ENCODE measurements at regions not wholly inside any gene's neighbourhood (a gene's known extent, or its start where the extent isn't known, plus 50 kb on each side); places are given as distances from the start of the nearest gene placed in this dataset.
"Not testable (repeated sequence)": the region's sequence is repeated elsewhere in the genome, so short reads cannot be mapped to it uniquely, and the experiment has no call there.

- H3K27ac Mint-ChIP-seq; H3K36me3 Mint-ChIP-seq (ENCODE audit: low read depth); H3K4me1 Mint-ChIP-seq; DNase-seq; H3K9me3 Mint-ChIP-seq; H3K27me3 Mint-ChIP-seq; H3K4me3 Mint-ChIP-seq; intact Hi-C loops (cut with micrococcal nuclease): not testable (repeated sequence)
Observed at GRCh38 chr12:131245161-131245560, 291.5 kb downstream of the ADGRD1 start.

DNA sequence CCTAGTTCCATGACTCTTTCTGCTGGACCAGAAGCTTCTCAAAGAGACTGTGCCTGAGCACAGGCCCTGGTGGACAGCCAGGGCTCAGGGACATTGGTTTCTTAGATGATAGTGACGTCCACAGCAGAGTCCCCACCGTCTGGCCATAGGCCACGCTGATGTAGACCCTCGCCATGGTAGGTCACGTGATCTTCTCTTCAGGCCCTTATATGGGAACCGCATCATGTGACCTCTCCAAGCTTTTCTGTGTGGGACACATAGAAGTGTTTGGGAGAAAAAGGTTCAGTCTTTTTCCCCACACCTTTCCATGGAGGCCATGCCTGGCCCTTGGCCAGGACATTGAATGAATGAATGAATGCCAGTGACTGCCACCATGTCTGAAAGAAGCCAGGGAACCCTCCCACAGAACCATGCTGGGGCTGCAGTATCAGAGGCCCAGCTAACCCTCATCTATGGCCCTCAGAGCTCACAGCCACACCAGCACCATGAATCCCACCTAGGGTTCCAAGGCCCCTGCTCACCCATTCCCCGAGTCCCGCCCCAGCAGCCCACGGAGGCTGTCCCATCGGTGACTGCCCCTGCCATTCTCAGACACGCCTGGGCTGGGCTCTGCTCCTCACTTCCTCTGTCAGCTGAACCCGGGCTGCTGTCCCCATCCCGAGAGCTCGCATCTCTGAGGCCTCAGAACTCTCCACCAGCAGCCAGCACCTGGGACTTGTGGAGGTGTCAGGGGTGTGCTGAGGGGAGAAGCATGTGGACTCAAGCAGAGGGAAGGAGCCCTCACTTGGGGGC, 292.1 kb downstream of the ADGRD1 start:
- DNase-seq, result no peak
- no peak overlapping the region for H3K4me3 Mint-ChIP-seq
- H3K36me3 Mint-ChIP-seq (ENCODE audit: low read depth), result no peaks in the 10 kb centered on the region
- H3K27ac Mint-ChIP-seq, result no peak overlapping the region
- no peaks in the 10 kb centered on the region for H3K4me1 Mint-ChIP-seq
- H3K9me3 Mint-ChIP-seq, result peaks cover 3% of the 10 kb centered on the region
- intact Hi-C loops (cut with micrococcal nuclease), result no loop called here
- H3K27me3 Mint-ChIP-seq, result no peaks in the 10 kb centered on the region

- H3K4me3 Mint-ChIP-seq; H3K27me3 Mint-ChIP-seq; H3K4me1 Mint-ChIP-seq; DNase-seq; H3K9me3 Mint-ChIP-seq; intact Hi-C loops (cut with micrococcal nuclease); H3K36me3 Mint-ChIP-seq (ENCODE audit: low read depth); H3K27ac Mint-ChIP-seq: not testable (repeated sequence)
Observed at GRCh38 chr12:131247026-131247725, 293.5 kb downstream of the ADGRD1 start.

DNA sequence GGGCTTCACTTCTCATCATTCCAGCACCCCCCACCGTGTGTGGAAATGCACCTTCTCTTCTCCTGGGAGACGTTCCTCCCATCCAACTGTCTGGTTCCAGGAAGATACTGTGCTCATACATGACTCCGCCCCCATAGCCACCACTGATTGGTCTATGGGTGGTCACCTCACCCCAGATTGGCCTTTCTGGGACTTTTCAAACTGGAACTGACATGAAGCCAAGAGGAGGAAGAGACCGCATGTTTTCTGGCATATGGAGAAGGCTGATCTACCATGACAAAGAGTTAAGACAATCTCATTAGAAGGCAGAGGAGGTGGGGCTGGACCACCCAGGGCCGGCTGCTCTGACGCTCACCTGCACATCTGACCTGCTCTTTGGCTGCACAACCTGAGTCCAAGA, 294.2 kb downstream of the ADGRD1 start:
- H3K4me3 Mint-ChIP-seq; H3K4me1 Mint-ChIP-seq; DNase-seq; H3K9me3 Mint-ChIP-seq; H3K27ac Mint-ChIP-seq; H3K36me3 Mint-ChIP-seq (ENCODE audit: low read depth); H3K27me3 Mint-ChIP-seq; intact Hi-C loops (cut with micrococcal nuclease): not testable (repeated sequence)

DNA sequence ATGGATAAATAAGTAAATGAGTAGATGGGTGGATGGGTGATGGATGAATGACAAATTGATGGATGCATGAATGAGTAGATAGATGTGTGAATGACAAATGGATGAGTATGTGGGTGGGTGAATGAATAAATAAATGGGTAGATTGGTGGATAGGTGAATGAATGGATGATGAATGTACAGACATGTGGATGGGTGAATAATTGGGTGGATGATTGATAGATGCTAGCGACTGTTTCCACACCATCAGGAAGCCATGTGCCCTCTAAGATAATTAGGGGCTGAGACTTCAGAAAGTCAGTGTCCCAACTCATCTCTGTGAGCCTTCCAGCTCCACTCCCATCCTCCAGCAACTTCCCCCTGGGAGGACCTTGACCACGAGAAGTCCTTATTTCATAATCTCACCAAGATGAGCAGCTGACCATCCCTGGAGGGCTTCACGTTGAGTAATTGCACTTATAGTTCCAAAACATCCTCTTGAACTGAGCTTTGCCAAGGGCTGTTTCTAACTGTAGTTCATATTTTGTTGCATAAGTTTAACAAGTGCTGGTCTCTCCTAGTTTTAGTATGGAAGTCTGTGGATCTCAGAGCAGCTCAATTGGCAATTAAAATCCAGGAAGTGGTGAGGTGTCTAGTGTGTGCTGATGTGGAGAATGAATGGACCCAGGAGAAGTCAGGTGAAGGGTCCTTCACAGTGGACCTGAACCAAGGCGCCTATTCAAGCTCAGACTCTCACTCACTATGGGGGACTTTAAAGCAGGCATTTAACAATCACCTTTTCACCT, 295.7 kb downstream of the ADGRD1 start:
- Mint-ChIP-seq H3K27ac (no peak overlapping the region), H3K9me3 (no peaks in the 10 kb centered on the region), H3K27me3 (no peaks in the 10 kb centered on the region), H3K4me1 (no peaks in the 10 kb centered on the region), H3K4me3 (no peak overlapping the region), H3K36me3 (ENCODE audit: low read depth) (no peaks in the 10 kb centered on the region)
- DNase-seq, result no peak
- intact Hi-C loops (cut with micrococcal nuclease), result no loop called here

DNA sequence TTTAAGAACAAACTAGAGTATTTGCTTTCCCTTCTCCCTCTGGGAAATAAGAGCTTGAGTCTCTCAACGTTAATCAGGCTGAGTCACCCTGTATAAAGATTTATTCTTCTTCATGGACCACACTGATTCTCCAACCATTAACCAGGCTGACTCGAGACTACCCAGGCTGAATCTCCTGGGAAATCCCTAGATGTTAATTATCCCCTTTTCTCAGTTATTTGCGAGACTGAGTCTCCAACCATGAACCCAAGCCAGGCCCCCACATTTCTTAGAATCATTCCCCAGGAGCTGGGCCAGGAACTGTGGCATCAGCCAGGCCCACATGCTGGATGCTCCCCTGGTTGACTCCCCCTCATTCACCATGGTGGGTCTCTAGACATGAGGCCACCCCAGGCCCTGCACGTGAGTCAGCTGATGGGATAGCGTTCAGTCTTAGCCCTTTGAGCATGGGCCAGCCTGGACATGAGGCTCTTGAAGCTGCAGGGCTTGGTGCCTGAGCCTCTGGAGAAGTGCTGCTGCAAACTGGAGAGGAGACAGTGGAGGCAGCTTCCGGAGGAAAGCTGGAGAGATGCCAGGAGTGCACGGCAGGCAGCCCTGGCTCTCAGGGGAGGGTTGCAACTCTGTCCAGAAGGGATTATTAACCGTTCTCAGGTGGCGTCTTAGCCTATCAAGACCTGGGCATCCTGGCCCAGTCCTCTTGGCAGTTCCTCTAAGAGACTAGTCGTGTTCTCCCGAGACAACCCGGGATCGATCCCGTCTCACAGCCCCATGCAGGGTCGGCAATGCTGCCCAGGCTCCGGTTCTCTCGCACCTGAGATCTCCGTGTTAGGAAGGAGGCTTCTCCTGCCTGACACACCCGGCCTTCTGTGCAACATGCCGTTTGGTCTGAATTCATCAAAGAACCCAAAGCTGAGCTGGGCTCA, 296.6 kb downstream of the ADGRD1 start:
- Mint-ChIP-seq H3K27ac (no peak overlapping the region), H3K27me3 (no peaks in the 10 kb centered on the region), H3K4me3 (no peak overlapping the region), H3K9me3 (no peaks in the 10 kb centered on the region), H3K4me1 (no peaks in the 10 kb centered on the region), H3K36me3 (ENCODE audit: low read depth) (no peaks in the 10 kb centered on the region)
- DNase-seq, result no peak
- intact Hi-C loops (cut with micrococcal nuclease), result no loop called here

- no peak for DNase-seq
- Mint-ChIP-seq H3K36me3 (ENCODE audit: low read depth) (no peaks in the 10 kb centered on the region), H3K4me1 (no peaks in the 10 kb centered on the region), H3K4me3 (no peak overlapping the region), H3K27me3 (no peaks in the 10 kb centered on the region), H3K9me3 (no peaks in the 10 kb centered on the region), H3K27ac (no peak overlapping the region)
- intact Hi-C loops (cut with micrococcal nuclease), result no loop called here
Observed at GRCh38 chr12:131250951-131251315, 297.2 kb downstream of the ADGRD1 start.

DNA sequence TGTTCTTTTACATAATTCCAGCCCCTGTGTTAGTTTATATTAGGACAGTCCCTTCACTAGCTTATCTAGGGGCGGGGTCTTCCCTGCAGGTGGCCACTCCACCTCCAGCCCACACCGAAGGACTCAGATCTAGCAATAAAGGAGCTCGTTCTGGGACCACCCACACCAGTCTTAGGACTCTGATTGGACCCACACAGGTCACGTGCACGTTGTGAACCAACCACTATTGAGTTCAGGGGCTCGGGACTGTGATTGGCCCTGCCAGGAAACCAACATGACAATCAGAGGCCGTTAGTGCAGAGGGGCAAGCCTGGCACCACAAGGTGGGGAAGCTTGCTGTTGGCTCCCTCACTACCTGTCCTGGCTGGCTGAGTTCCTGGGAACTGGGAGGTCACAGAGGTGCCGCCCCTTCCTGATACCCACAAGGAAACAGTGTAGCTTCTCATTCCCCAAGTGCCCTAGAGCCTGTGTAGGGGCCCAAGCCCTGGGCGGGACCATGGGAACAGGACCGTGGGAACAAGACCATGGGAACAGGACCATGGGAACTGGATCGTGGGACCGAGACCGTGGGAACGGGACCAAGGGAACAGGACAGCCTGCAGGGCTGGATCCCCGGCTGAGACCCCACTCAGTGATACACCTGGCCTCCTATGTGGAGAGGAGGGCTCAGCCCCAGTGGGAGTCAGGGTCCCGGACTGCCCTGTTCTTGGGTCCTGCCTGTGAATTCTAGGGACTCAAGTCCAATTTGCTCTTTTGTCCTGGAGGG, 297.8 kb downstream of the ADGRD1 start:
- Mint-ChIP-seq H3K4me1 (no peaks in the 10 kb centered on the region), H3K9me3 (no peaks in the 10 kb centered on the region), H3K27me3 (no peaks in the 10 kb centered on the region), H3K27ac (no peak overlapping the region), H3K36me3 (ENCODE audit: low read depth) (no peaks in the 10 kb centered on the region), H3K4me3 (no peak overlapping the region)
- intact Hi-C loops (cut with micrococcal nuclease), result no loop called here
- DNase-seq, result no peak

DNA sequence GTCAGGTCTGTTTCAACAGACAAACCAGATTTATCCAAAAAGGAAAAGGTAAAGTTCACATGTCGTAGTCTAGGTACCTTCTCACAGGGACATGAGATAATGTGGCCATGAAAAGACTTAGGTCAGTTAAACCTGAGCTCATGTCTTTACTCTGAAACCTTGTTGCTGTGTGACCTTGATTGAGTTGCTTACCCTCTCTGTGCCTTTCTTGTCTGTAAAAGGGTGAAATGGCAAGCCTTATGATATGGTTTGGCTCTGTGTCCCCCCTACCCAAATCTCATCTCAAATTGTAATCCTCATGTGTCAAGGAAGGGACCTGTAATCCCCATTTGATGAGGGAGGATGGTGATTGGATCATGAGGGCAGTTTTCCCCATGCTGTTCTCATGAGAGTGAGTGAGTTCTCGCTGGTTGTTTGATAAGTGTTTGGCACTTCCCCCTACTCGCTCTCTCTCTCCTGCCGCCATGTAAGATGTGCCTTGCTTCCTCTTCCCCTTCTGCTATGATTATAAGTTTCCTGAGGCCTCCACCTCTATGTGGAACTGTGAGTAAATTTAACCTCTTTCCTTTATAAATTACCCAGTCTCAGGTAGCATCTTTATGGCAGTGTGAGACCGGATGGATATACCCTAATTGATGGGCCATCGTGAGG, 299.8 kb downstream of the ADGRD1 start:
- H3K4me3 Mint-ChIP-seq, result no peak overlapping the region
- intact Hi-C loops (cut with micrococcal nuclease), result no loop called here
- no peaks in the 10 kb centered on the region for H3K9me3 Mint-ChIP-seq
- H3K36me3 Mint-ChIP-seq (ENCODE audit: low read depth), result no peaks in the 10 kb centered on the region
- H3K27ac Mint-ChIP-seq, result no peak overlapping the region
- no peaks in the 10 kb centered on the region for H3K27me3 Mint-ChIP-seq
- no peak for DNase-seq
- no peaks in the 10 kb centered on the region for H3K4me1 Mint-ChIP-seq

- Mint-ChIP-seq H3K36me3 (ENCODE audit: low read depth) (no peaks in the 10 kb centered on the region), H3K9me3 (no peaks in the 10 kb centered on the region), H3K4me1 (no peaks in the 10 kb centered on the region), H3K4me3 (no peak overlapping the region), H3K27me3 (no peaks in the 10 kb centered on the region), H3K27ac (no peak overlapping the region)
- DNase-seq, result no peak
- intact Hi-C loops (cut with micrococcal nuclease), result no loop called here
Observed at GRCh38 chr12:131254374-131254773, 300.7 kb downstream of the ADGRD1 start.

- Mint-ChIP-seq H3K9me3 (no peaks in the 10 kb centered on the region), H3K27ac (no peak overlapping the region), H3K27me3 (no peaks in the 10 kb centered on the region), H3K4me3 (no peak overlapping the region), H3K4me1 (no peaks in the 10 kb centered on the region), H3K36me3 (ENCODE audit: low read depth) (no peaks in the 10 kb centered on the region)
- intact Hi-C loops (cut with micrococcal nuclease), result no loop called here
- no peak for DNase-seq
Observed at GRCh38 chr12:131258398-131258797, 304.7 kb downstream of the ADGRD1 start.

GRCh38 chr12:131260251-131260905, 306.7 kb downstream of the ADGRD1 start:
- DNase-seq, result no peak
- no peak overlapping the region for H3K4me3 Mint-ChIP-seq
- H3K27me3 Mint-ChIP-seq, result no peaks in the 10 kb centered on the region
- no peaks in the 10 kb centered on the region for H3K4me1 Mint-ChIP-seq
- no peaks in the 10 kb centered on the region for H3K9me3 Mint-ChIP-seq
- H3K36me3 Mint-ChIP-seq (ENCODE audit: low read depth), result no peaks in the 10 kb centered on the region
- intact Hi-C loops (cut with micrococcal nuclease), result no loop called here
- H3K27ac Mint-ChIP-seq, result no peak overlapping the region
